ENCODE measurements at regions not wholly inside any gene's neighbourhood (a gene's known extent, or its start where the extent isn't known, plus 50 kb on each side); places are given as distances from the start of the nearest gene placed in this dataset.

- no peak overlapping the region for H3K4me3 ChIP-seq (replicated peaks; ENCODE audit: low read depth, low read length)
- DNase-seq (ENCODE audit: extremely low read depth, low read depth) = no peak
- TF ChIP-seq CTCF (IDR thresholded peaks at IDR 0.05; ENCODE audit: low read depth, low read length, missing control alignments) = no peak
Measured at GRCh38 chr15:61449186-61449702, 220.1 kb upstream of the RORA start.

DNA sequence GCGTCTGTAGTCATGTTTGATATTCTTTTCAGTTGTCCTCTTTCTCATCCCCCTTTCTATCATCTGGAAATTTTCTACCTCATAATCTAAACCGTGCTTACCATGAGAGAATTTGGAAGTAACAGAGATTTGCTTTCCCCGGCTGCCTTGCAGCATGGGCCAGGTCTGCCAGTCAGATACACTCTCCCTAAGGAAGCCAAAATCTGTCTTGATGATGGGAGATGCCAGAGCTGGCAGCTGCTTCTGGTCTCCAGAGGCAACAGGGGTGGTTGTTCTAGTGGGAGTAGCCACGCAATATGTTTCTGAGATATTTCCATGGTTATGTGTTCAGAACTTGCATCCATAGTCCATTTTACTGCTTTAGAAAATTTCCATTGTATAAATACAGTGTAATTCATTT, 218.9 kb upstream of the RORA start:
- TF ChIP-seq CTCF (IDR thresholded peaks at IDR 0.05; ENCODE audit: low read depth, low read length, missing control alignments) = no peak
- no peak overlapping the region for H3K4me3 ChIP-seq (replicated peaks; ENCODE audit: low read depth, low read length)
- DNase-seq (ENCODE audit: extremely low read depth, low read depth) = no peak

GRCh38 chr15:61444585-61444984, 215.5 kb upstream of the RORA start:
- H3K4me3 ChIP-seq (replicated peaks; ENCODE audit: low read depth, low read length) = no peak overlapping the region
- TF ChIP-seq CTCF (IDR thresholded peaks at IDR 0.05; ENCODE audit: low read depth, low read length, missing control alignments) = no peak

DNA sequence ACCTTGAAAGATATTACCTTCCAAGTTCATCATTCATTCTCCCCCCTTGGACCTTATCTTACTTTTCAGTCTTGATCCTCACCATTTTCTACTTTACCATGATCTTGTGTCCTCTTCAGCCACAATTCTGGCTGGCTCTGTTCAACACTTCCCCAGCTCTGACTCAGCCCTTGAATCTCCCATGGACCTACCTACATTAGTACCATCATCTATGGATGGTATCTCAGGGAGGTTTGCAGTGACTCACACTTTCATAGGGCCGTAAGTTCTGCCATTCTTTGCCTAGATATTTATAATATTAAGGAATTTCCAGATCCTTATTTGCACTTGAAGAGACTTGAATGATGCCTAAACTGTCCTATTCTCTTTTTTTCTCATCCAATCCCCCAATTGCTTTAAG, 213.7 kb upstream of the RORA start:
- H3K4me3 ChIP-seq (replicated peaks; ENCODE audit: low read depth, low read length) = no peak overlapping the region
- no peak for DNase-seq (ENCODE audit: extremely low read depth, low read depth)
- no peak for TF ChIP-seq CTCF (IDR thresholded peaks at IDR 0.05; ENCODE audit: low read depth, low read length, missing control alignments)

More at GRCh38 chr15:61444585-61444984, 215.5 kb upstream of the RORA start:
- no peak for DNase-seq (ENCODE audit: extremely low read depth, low read depth)

GRCh38 chr15:61441891-61442290, 212.8 kb upstream of the RORA start:
- H3K4me3 ChIP-seq (replicated peaks; ENCODE audit: low read depth, low read length) = no peak overlapping the region
- TF ChIP-seq CTCF (IDR thresholded peaks at IDR 0.05; ENCODE audit: low read depth, low read length, missing control alignments) = no peak
- no peak for DNase-seq (ENCODE audit: extremely low read depth, low read depth)

DNA sequence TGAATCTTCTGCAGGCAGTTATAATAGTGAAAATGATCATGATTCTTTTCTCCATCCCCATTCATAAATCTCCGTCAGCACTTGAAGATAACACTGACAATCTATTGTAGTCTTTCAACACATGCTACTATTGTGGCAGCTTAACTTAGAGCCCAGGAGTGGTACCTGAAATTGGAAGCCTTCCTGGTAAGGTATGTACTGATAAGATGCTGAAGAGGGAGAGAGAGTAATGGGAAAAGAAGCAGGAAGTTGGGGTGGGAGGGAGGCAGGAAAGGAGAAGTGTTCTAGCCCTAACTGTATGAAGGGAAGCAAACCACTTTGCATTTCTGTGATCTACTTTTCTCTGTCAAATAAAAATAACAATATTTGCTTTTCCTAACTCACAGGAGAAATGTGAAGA, 197.4 kb upstream of the RORA start:
- no peak for TF ChIP-seq CTCF (IDR thresholded peaks at IDR 0.05; ENCODE audit: low read depth, low read length, missing control alignments)
- no peak overlapping the region for H3K4me3 ChIP-seq (replicated peaks; ENCODE audit: low read depth, low read length)
- DNase-seq (ENCODE audit: extremely low read depth, low read depth) = no peak

- no peak overlapping the region for H3K4me3 ChIP-seq (replicated peaks; ENCODE audit: low read depth, low read length)
- TF ChIP-seq CTCF (IDR thresholded peaks at IDR 0.05; ENCODE audit: low read depth, low read length, missing control alignments) = no peak
Measured at GRCh38 chr15:61425934-61426333, 196.8 kb upstream of the RORA start.

More at GRCh38 chr15:61425934-61426333, 196.8 kb upstream of the RORA start:
- DNase-seq (ENCODE audit: extremely low read depth, low read depth) = no peak

All from HFF-Myc (cell line).